Nephron progenitor cell (in vitro differentiated cells): ENCODE measurements at regions not wholly inside any gene's neighbourhood (a gene's known extent, or its start where the extent isn't known, plus 50 kb on each side); places are given as distances from the start of the nearest gene placed in this dataset.
A peak's percentile ranks its signal among the peaks of the same experiment; 100 is the strongest.

Source experiments
- DNase-seq: peaks from one replicate; pipeline ENCODE4 v3.0.0; 2021
- H3K27ac Mint-ChIP-seq: 2 replicates; pipeline ENCODE4 v1.8.0; 2021; ENCODE audit warnings: mild to moderate bottlenecking, moderate library complexity, mixed read lengths
- H3K27me3 Mint-ChIP-seq: 2 replicates; pipeline ENCODE4 v1.8.0; 2021; ENCODE audit warnings: mild to moderate bottlenecking, low read depth, mixed read lengths; ENCODE audit not compliant: poor library complexity
- H3K36me3 Mint-ChIP-seq: 2 replicates; pipeline ENCODE4 v1.8.0; 2021; ENCODE audit warnings: low read depth, mixed read lengths
- H3K4me1 Mint-ChIP-seq: 2 replicates; pipeline ENCODE4 v1.8.0; 2021; ENCODE audit warnings: mixed read lengths
- H3K4me3 Mint-ChIP-seq: 2 replicates; pipeline ENCODE4 v1.8.0; 2021; ENCODE audit warnings: mild to moderate bottlenecking, moderate library complexity, mixed read lengths
- H3K9me3 Mint-ChIP-seq: 2 replicates; pipeline ENCODE4 v1.8.0; 2021; ENCODE audit warnings: mild to moderate bottlenecking, moderate library complexity, mixed read lengths
- TF ChIP-seq, protein P1 (sequence below): fragments of 200-600 bp; sonication (generic); IDR thresholded peaks from 2 replicates; pipeline ENCODE4 v1.5.0; 2021; ENCODE audit warnings: antibody characterized with exemption

DNA sequence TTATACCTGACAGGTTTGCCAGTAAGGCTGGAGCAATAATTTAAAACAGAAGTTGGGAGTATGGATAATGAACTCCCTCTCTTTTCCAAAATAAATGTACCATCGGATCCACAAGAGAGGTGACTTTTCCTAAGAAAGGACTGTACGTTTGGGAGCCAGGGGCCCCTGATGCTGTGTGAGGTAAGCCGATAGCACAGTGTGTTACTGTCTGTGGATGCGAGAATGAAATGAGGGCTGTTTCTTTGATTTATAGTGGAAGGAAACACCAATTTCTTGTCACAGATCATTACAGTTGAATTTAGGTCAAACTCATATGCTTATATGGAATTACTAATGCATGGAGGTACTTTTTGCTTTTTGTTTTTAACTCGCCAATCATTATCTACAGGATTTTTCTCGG, 147.7 kb downstream of the ZNF664 start:
- DNase-seq, result no peak
- TF ChIP-seq, protein P1, sequence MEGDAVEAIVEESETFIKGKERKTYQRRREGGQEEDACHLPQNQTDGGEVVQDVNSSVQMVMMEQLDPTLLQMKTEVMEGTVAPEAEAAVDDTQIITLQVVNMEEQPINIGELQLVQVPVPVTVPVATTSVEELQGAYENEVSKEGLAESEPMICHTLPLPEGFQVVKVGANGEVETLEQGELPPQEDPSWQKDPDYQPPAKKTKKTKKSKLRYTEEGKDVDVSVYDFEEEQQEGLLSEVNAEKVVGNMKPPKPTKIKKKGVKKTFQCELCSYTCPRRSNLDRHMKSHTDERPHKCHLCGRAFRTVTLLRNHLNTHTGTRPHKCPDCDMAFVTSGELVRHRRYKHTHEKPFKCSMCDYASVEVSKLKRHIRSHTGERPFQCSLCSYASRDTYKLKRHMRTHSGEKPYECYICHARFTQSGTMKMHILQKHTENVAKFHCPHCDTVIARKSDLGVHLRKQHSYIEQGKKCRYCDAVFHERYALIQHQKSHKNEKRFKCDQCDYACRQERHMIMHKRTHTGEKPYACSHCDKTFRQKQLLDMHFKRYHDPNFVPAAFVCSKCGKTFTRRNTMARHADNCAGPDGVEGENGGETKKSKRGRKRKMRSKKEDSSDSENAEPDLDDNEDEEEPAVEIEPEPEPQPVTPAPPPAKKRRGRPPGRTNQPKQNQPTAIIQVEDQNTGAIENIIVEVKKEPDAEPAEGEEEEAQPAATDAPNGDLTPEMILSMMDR, result no peak
- Mint-ChIP-seq H3K4me3 (no peak overlapping the region), H3K4me1 (peaks cover 69% of the 10 kb centered on the region), H3K9me3 (peaks cover 5% of the 10 kb centered on the region), H3K36me3 (no peaks in the 10 kb centered on the region), H3K27ac (no peak overlapping the region), H3K27me3 (peaks cover 6% of the 10 kb centered on the region)

DNA sequence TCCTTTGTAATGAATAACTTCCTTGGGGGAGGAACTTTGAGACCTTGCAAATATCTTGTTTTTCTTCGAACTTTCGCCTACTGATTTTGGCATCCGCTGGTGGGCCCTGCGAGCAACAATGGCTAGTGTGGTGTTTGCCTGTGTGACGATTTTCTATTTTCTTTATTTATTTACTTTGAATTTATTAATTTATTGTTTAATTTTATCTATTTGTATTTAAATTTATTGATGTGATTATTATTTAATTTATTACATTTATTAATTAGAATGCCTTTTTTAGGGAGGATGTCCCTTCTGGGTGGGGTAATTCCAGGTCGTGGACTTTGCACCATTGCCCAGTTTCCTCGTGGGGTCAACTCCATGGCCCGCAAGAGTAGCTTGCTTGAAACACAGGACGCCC, 149.7 kb downstream of the ZNF664 start:
- H3K27me3 Mint-ChIP-seq, result peaks cover 9% of the 10 kb centered on the region
- no peak overlapping the region for H3K4me3 Mint-ChIP-seq
- peaks cover 78% of the 10 kb centered on the region for H3K4me1 Mint-ChIP-seq
- no peaks in the 10 kb centered on the region for H3K36me3 Mint-ChIP-seq
- H3K9me3 Mint-ChIP-seq, result peaks cover 8% of the 10 kb centered on the region
- H3K27ac Mint-ChIP-seq, result no peak overlapping the region
- TF ChIP-seq, protein P1, result no peak
- DNase-seq, result no peak

DNA sequence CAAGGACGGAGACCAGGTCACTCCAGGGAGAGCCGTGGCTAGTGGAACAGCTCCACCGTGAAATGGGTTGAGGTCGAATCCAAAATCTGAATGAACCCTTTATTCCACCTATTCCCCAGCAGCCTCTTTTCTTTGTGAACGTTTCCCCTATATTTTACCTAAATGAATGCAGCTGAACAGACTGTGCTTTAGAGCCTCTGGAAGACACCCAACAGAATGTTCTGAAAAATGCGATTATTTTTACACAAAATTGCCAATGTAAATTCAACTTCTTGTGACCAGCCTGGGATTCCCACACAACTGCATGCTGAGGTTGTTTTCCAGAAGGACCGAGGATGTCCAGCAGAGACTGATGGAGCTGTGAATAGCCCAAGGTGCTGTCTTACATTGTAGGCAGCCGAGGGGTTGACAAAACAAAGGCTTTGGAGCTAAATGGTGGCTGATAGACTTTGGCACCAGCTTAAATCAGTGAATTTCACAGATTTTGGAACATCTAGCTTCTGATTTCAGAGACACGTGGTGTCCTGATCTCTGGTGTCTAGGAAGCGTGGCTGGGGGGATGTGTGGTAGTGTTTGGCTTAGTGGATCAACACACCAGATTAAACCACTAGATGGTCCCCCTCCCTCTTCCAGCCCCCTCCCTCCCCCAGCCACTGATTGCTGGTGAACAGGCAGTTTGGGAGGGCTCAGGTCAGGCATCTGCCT, 150.4 kb downstream of the ZNF664 start:
- Mint-ChIP-seq H3K36me3 (no peaks in the 10 kb centered on the region), H3K9me3 (peaks cover 8% of the 10 kb centered on the region), H3K4me3 (no peak overlapping the region), H3K27ac (no peak overlapping the region), H3K4me1 (peaks cover 76% of the 10 kb centered on the region), H3K27me3 (peaks cover 9% of the 10 kb centered on the region)
- no peak for DNase-seq
- TF ChIP-seq, protein P1, result no peak

DNA sequence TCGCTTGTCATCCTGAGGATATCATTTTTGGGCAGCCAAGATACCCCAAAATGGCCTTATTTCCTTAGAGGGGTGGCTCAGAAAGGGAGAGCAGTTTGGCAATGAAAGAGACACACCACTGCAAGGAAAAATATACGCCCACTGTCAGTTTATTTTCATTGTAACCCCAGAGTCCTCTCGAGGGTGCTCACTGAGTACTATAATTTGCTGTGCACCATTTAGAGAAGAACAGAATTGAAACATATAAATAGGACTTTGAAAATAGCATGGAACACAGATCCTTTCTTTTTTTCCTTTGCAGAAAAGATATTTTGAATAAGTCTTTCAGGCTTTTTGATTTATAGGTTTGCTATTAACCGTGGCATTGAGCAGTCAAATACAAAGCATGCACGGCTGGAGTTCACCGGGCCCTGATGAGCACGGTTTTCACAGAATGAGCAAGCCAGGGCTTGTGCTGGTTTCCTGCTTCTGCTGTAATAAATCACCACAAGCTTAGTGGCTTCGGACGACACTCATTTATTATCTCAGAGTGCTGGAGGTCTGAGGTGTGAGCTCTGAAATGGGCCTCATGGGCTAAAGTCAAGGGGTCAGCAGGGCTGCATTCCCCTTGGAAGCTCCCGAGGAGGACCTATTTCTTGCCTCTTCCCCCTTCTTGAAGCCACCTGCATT, 152.3 kb downstream of the ZNF664 start:
- Mint-ChIP-seq H3K27me3 (peaks cover 9% of the 10 kb centered on the region), H3K36me3 (no peaks in the 10 kb centered on the region), H3K4me3 (no peak overlapping the region), H3K9me3 (peaks cover 8% of the 10 kb centered on the region), H3K27ac (peak overlapping the region; percentile 68), H3K4me1 (peaks cover 70% of the 10 kb centered on the region)
- DNase-seq, result peak; percentile 36
- TF ChIP-seq, protein P1, result no peak

DNA sequence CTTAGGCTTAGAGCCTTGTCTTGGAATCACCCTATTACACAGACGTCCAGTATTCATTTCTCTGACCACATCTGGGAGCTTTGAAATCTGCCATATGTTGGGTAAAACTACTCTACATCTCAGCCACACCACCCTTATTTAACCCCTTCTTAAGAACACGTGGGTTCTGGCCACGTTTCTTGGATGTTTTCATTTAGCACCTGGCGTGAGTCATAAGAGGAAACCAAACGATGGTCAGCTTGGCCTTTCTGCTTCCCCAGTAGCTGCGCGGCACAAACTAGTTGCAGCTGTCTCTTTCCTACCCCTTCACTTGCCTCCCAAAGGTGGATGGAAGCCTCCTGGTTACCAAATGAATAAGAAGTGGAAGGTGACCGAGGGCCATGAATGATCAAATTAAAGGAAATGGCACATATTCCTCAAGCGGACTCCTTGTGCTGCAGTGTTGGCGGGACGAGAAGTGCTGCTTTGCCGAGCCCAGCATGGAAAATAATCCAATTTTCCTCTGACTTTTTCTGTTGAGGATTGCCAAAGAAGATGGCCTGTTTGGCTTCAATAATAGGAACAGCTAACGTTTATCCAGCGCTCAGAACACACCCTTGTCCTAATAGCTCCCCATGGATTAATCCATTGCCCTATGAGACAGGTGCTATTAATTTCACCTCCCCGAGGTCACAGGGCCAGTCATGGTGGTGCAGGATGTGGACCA, 154.1 kb downstream of the ZNF664 start:
- TF ChIP-seq, protein P1, result no peak
- H3K4me1 Mint-ChIP-seq, result peaks cover 78% of the 10 kb centered on the region
- peaks cover 15% of the 10 kb centered on the region for H3K27me3 Mint-ChIP-seq
- peaks cover 7% of the 10 kb centered on the region for H3K9me3 Mint-ChIP-seq
- H3K36me3 Mint-ChIP-seq, result no peaks in the 10 kb centered on the region
- DNase-seq, result no peak
- H3K27ac Mint-ChIP-seq, result no peak overlapping the region
- H3K4me3 Mint-ChIP-seq, result no peak overlapping the region
